ENCODE measurements at regions not wholly inside any gene's neighbourhood (a gene's known extent, or its start where the extent isn't known, plus 50 kb on each side); places are given as distances from the start of the nearest gene placed in this dataset.
A peak's percentile ranks its signal among the peaks of the same experiment; 100 is the strongest.

DNA sequence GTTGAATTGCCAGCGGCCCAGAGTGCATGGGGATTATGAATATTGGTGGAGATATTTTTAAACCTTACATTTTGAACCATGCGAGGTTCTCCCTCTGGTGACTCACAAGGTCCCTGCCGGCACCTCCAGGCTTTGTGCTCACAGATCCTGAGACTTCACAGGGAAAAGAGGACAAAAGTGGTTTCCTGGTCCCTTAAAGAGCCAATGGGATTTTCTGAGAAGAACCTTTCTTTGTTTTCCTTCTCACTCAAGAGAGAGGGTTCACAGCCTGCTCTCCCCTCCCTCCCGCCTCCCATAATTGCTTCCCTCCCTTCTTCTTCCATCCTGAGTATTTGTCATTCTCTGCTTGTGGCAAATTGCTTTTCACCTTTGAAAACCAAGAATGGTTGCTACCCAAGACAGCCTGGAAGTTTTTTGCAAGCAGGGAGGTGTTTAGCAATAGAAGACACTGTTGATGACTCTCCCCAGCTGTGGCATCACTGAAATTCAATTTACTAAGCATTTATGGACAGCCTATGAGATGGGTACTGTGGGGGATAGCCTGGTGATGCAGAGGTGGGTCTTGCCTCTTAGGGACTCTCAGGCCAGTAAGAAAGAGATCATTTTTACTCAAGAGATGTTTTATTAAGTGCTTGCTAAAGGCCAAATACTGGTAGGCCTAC, 76.6 kb downstream of the CPN2 start:
- no peak for TF ChIP-seq EP300 (IDR thresholded peaks at IDR 0.05)
- no peak for TF ChIP-seq POLR2A (IDR thresholded peaks at IDR 0.05)
- TF ChIP-seq, protein P1, sequence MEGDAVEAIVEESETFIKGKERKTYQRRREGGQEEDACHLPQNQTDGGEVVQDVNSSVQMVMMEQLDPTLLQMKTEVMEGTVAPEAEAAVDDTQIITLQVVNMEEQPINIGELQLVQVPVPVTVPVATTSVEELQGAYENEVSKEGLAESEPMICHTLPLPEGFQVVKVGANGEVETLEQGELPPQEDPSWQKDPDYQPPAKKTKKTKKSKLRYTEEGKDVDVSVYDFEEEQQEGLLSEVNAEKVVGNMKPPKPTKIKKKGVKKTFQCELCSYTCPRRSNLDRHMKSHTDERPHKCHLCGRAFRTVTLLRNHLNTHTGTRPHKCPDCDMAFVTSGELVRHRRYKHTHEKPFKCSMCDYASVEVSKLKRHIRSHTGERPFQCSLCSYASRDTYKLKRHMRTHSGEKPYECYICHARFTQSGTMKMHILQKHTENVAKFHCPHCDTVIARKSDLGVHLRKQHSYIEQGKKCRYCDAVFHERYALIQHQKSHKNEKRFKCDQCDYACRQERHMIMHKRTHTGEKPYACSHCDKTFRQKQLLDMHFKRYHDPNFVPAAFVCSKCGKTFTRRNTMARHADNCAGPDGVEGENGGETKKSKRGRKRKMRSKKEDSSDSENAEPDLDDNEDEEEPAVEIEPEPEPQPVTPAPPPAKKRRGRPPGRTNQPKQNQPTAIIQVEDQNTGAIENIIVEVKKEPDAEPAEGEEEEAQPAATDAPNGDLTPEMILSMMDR (IDR thresholded peaks at IDR 0.05), result no peak
- peak overlapping the region in 1 of 2 donors; percentile 48 for H3K27ac ChIP-seq
- intact Hi-C loops (cut with DNase I), result loop anchor here in 2 of 4 donors (5.0 to 10.0 kb wide), 2 partner anchors 132 to 270 kb away; no protein-coding TSS in a partner anchor
- no peaks in the 10 kb centered on the region for H3K27me3 ChIP-seq
- WGBS, 3 donors, result 67 to 76% (median 68%) methylated on average over 4 of the region's 4 CpGs
- no peaks in the 10 kb centered on the region for H3K9me3 ChIP-seq
- H3K36me3 ChIP-seq, result no peaks in the 10 kb centered on the region
- no peak overlapping the region for H3K4me3 ChIP-seq
- peak in 3 of 5 donors; percentile 5 to 16 (median 11) for DNase-seq
- peaks cover 41% of the 10 kb centered on the region for H3K4me1 ChIP-seq (ENCODE audit: insufficient read depth)

DNA sequence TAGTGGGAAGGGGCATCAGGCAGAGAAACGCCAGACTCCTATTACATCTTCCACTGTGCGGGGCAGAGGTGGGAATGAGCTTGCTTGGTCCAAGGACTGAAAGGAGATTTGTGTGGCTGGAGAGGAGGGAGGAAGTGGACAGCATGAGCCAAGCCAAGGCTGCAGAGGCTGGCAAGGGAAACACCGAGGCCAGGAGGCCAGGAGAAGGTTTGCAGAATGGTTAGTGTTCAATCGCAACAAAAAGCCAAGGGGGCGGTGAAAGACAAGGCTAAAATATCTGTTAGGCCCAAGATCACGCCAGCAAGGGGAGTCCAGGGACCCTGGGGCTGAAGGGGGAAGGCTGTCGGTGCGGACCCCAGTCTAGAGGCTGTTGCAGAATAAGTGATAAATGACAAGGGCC, 75.8 kb downstream of the CPN2 start:
- 65 to 76% (median 70%) methylated on average over 8 of the region's 8 CpGs for WGBS, 3 donors
- H3K36me3 ChIP-seq, result no peaks in the 10 kb centered on the region
- H3K27me3 ChIP-seq, result no peaks in the 10 kb centered on the region
- peaks cover 38% of the 10 kb centered on the region for H3K4me1 ChIP-seq (ENCODE audit: insufficient read depth)
- peak overlapping the region in 1 of 2 donors; percentile 48 for H3K27ac ChIP-seq
- intact Hi-C loops (cut with DNase I), result loop anchor here in 1 of 4 donors (10.0 kb wide), 1 partner anchor 270 kb away; no protein-coding TSS in a partner anchor
- DNase-seq, result peak in 4 of 5 donors; percentile 26 to 40 (median 34)
- TF ChIP-seq EP300 (IDR thresholded peaks at IDR 0.05) (no peak), POLR2A (IDR thresholded peaks at IDR 0.05) (no peak)
- TF ChIP-seq, protein P1 (IDR thresholded peaks at IDR 0.05), result no peak
- no peaks in the 10 kb centered on the region for H3K9me3 ChIP-seq
- no peak overlapping the region for H3K4me3 ChIP-seq

DNA sequence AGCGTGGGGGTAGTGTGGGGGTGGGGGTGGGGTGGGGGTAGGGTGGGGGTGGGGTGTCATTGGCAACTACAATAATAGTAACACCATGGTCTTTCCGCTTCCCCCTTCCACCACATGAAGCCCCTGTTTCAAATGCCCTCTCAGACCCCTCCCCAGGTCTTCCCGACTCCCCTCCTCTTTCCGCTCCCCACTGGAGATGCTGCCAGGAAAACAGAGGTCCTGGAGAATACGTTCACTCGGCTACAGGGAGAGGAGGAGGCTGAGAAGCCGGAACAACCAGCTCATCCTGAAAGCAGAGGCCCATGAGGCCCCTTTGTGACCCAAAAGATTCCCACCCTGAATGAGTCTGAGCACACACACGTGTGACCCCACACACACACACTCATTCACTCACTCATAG, 75.4 kb downstream of the CPN2 start:
- TF ChIP-seq, protein P1 (IDR thresholded peaks at IDR 0.05), result no peak
- TF ChIP-seq POLR2A (IDR thresholded peaks at IDR 0.05) (no peak), EP300 (IDR thresholded peaks at IDR 0.05) (no peak)
- H3K9me3 ChIP-seq, result no peaks in the 10 kb centered on the region
- H3K27ac ChIP-seq, result peak overlapping the region in 1 of 2 donors; percentile 95
- no peak overlapping the region for H3K4me3 ChIP-seq
- H3K4me1 ChIP-seq (ENCODE audit: insufficient read depth), result peaks cover 34% of the 10 kb centered on the region
- no peaks in the 10 kb centered on the region for H3K36me3 ChIP-seq
- WGBS, 3 donors, result 48 to 57% (median 55%) methylated on average over 7 to 8 of the region's 8 CpGs
- DNase-seq, result peak in 3 of 5 donors; percentile 11 to 31 (median 25)
- intact Hi-C loops (cut with DNase I), result loop anchor here in 1 of 4 donors (10.0 kb wide), 1 partner anchor 271 kb away; no protein-coding TSS in a partner anchor
- no peaks in the 10 kb centered on the region for H3K27me3 ChIP-seq

DNA sequence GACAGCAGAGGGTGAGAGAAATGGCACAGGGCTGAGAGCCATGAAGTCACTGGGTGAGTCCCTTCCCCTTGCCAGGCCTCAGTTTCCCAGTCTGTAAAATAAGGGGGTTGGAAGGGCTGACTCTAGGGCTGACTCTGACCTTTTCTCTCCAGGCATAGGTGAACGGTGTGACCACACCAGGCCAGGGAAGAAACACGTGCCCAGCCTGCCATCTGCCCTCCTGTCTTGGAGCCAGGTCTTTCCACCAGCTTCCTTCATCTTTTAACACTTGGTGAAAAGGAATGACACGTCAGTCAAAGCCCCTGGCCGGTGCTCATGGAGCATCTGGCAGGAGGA, 74.4 kb downstream of the CPN2 start:
- no peaks in the 10 kb centered on the region for H3K9me3 ChIP-seq
- no peak overlapping the region for H3K4me3 ChIP-seq
- intact Hi-C loops (cut with DNase I), result loop anchor here in 1 of 4 donors (10.0 kb wide), 1 partner anchor 272 kb away; no protein-coding TSS in a partner anchor
- H3K36me3 ChIP-seq, result no peaks in the 10 kb centered on the region
- TF ChIP-seq POLR2A (IDR thresholded peaks at IDR 0.05) (no peak), EP300 (IDR thresholded peaks at IDR 0.05) (no peak)
- TF ChIP-seq, protein P1 (IDR thresholded peaks at IDR 0.05), result no peak
- H3K27ac ChIP-seq, result peak overlapping the region; percentile 26 to 95
- peaks cover 27% of the 10 kb centered on the region for H3K4me1 ChIP-seq (ENCODE audit: insufficient read depth)
- WGBS, 3 donors, result 36 to 56% (median 53%) methylated on average over 4 of the region's 4 CpGs
- DNase-seq, result no peak
- H3K27me3 ChIP-seq, result no peaks in the 10 kb centered on the region
